Hepatocyte (in vitro differentiated cells): ENCODE measurements at regions not wholly inside any gene's neighbourhood (a gene's known extent, or its start where the extent isn't known, plus 50 kb on each side); places are given as distances from the start of the nearest gene placed in this dataset.

Experiments used
- CTCF ChIP-seq: fragments of 200-600 bp; sonication (generic); IDR thresholded peaks from 2 replicates; pipeline ENCODE4 v1.5.1; 2016; ENCODE audit warnings: antibody characterized with exemption, mild to moderate bottlenecking; ENCODE audit not compliant: poor library complexity
- EZH2 ChIP-seq: fragments of 200-600 bp; sonication (generic); IDR thresholded peaks from 2 replicates; pipeline ENCODE4 v1.6.1; 2016; ENCODE audit warnings: antibody characterized with exemption, mild to moderate bottlenecking, borderline replicate concordance
- EZH2phosphoT487 ChIP-seq: fragments of 200-600 bp; sonication (generic); IDR thresholded peaks from one replicate; pipeline ENCODE4 v1.6.1; 2018; ENCODE audit warnings: antibody characterized with exemption, mild to moderate bottlenecking, low read depth, moderate library complexity; ENCODE audit not compliant: unreplicated experiment, severe bottlenecking

DNA sequence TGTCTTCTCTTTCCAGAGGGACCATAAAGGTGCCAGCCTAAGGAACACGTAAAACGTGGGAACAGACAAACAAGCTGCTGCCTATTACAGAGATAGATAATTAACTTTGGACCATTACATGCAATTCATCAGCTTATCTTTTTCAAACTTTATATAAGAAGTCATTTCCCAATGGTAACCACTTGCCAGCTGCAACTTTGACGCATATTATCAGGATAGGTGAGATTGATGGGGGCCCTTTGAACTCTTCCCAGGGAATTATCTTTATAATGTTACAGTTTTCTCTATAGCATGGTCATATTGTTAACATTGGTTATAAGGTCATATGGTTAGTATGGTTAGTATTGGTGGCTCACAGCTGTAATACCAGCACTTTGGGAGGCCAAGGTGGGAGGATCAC, 94.1 kb upstream of the BMP2K start:
- no peak for TF ChIP-seq CTCF
- TF ChIP-seq EZH2: no peak
- no peak for TF ChIP-seq EZH2phosphoT487
